BJ (cell line): ENCODE measurements at regions not wholly inside any gene's neighbourhood (a gene's known extent, or its start where the extent isn't known, plus 50 kb on each side); places are given as distances from the start of the nearest gene placed in this dataset.

Experiments
- CTCF ChIA-PET: fragments of 350-600 bp; formaldehyde crosslinking; extraction: SDS; loops from one replicate; lab custom pipeline; 2021; ENCODE audit warnings: antibody characterized with exemption, inconsistent platforms; lab: Yijun Ruan, JAX
- POLR2A ChIA-PET: fragments of 300-600 bp; sonication (Branson Sonifier 250); formaldehyde crosslinking; extraction: SDS; loops from one replicate; lab custom pipeline; 2021; ENCODE audit warnings: antibody characterized with exemption; lab: Charles Lee
- DNase-seq: peaks from one replicate; pipeline ENCODE4 v3.0.0-alpha.2; 2011; ENCODE audit warnings: low read depth
- H3K27me3 ChIP-seq: 2 replicates; pipeline ENCODE4 v1.6.0; 2011; ENCODE audit warnings: low read length; ENCODE audit not compliant: control insufficient read depth, insufficient read depth
- H3K36me3 ChIP-seq: 2 replicates; pipeline ENCODE4 v1.5.1; 2011; ENCODE audit warnings: low read length; ENCODE audit not compliant: control insufficient read depth, insufficient read depth
- H3K4me3 ChIP-seq: 2 replicates; pipeline ENCODE4 v1.5.1; 2011; ENCODE audit warnings: low read depth, mild to moderate bottlenecking, control low read depth, low read length
- TF ChIP-seq, protein P1 (sequence below): IDR thresholded peaks from 2 replicates; pipeline ENCODE4 v1.5.1; 2011; ENCODE audit warnings: low read depth, mild to moderate bottlenecking, control low read depth, inconsistent platforms, low read length, moderate library complexity; ENCODE audit not compliant: insufficient read depth

- ChIA-PET POLR2A (no interaction called here), CTCF (no interaction called here)
- Histone ChIP-seq H3K4me3 (no peak overlapping the region), H3K36me3 (no peaks in the 10 kb centered on the region), H3K27me3 (no peaks in the 10 kb centered on the region)
- TF ChIP-seq, protein P1, sequence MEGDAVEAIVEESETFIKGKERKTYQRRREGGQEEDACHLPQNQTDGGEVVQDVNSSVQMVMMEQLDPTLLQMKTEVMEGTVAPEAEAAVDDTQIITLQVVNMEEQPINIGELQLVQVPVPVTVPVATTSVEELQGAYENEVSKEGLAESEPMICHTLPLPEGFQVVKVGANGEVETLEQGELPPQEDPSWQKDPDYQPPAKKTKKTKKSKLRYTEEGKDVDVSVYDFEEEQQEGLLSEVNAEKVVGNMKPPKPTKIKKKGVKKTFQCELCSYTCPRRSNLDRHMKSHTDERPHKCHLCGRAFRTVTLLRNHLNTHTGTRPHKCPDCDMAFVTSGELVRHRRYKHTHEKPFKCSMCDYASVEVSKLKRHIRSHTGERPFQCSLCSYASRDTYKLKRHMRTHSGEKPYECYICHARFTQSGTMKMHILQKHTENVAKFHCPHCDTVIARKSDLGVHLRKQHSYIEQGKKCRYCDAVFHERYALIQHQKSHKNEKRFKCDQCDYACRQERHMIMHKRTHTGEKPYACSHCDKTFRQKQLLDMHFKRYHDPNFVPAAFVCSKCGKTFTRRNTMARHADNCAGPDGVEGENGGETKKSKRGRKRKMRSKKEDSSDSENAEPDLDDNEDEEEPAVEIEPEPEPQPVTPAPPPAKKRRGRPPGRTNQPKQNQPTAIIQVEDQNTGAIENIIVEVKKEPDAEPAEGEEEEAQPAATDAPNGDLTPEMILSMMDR, result no peak
- no peak for DNase-seq
Measured at GRCh38 chr9:99411479-99412115, 189.5 kb downstream of the SEC61B start.

- DNase-seq, result no peak
- Histone ChIP-seq H3K27me3 (no peaks in the 10 kb centered on the region), H3K36me3 (no peaks in the 10 kb centered on the region), H3K4me3 (no peak overlapping the region)
- ChIA-PET CTCF (no interaction called here), POLR2A (no interaction called here)
- TF ChIP-seq, protein P1, result no peak
Measured at GRCh38 chr9:99412606-99413005, 190.5 kb downstream of the SEC61B start.

- no peak for DNase-seq
- POLR2A ChIA-PET, result no interaction called here
- CTCF ChIA-PET, result interaction anchor here (1.0 kb wide), 1 partner anchor 31 kb away, joined by 3 read pairs; no protein-coding TSS in a partner anchor
- no peak overlapping the region for H3K4me3 ChIP-seq
- TF ChIP-seq, protein P1, result no peak
- H3K27me3 ChIP-seq, result no peaks in the 10 kb centered on the region
- no peaks in the 10 kb centered on the region for H3K36me3 ChIP-seq
Measured at GRCh38 chr9:99414321-99414720, 192.2 kb downstream of the SEC61B start.

- ChIA-PET CTCF (interaction anchor here (0.9 kb wide), 1 partner anchor 66 kb away, joined by 3 read pairs; no protein-coding TSS in a partner anchor), POLR2A (no interaction called here)
- no peak for DNase-seq
- Histone ChIP-seq H3K4me3 (no peak overlapping the region), H3K36me3 (no peaks in the 10 kb centered on the region), H3K27me3 (no peaks in the 10 kb centered on the region)
- TF ChIP-seq, protein P1, result no peak
Measured at GRCh38 chr9:99415606-99416005, 193.5 kb downstream of the SEC61B start.

DNA sequence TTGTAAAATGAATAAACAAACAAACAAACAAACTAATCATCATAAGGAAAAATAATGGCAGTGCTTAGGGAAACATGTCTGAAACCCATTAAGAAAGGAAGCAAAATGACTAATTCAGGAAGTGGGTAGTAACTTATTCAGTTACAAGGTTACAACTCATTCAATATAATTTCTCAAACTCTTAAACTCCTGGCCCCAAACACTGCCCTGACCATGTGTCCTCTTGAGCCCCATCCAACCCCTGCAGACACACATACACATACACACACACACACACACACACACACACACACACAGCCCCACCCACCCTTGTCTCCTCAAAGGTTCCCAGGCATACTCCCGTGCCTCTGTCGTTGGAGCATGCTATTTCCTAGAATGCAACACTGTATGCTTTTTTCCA lies 193.9 kb downstream of the SEC61B start:
- ChIA-PET CTCF (interaction anchor here (0.9 kb wide), 1 partner anchor 67 kb away, joined by 3 read pairs; no protein-coding TSS in a partner anchor), POLR2A (no interaction called here)
- peak; percentile 43 for DNase-seq

More for the DNA sequence above, 193.9 kb downstream of the SEC61B start:
- Histone ChIP-seq H3K4me3 (no peak overlapping the region), H3K27me3 (no peaks in the 10 kb centered on the region), H3K36me3 (no peaks in the 10 kb centered on the region)
- TF ChIP-seq, protein P1, result no peak
